22Rv1 (cell line): ENCODE measurements at regions not wholly inside any gene's neighbourhood (a gene's known extent, or its start where the extent isn't known, plus 50 kb on each side); places are given as distances from the start of the nearest gene placed in this dataset.

Experiments used
- CTCF ChIP-seq: fragments of 450-650 bp; IDR thresholded peaks from 2 replicates; pipeline ENCODE4 v1.5.1; 2017; ENCODE audit warnings: mild to moderate bottlenecking
- ZFX ChIP-seq: fragments of 450-650 bp; IDR thresholded peaks from 2 replicates; pipeline ENCODE4 v1.6.1; 2017; ENCODE audit warnings: antibody characterized with exemption, borderline replicate concordance

- no peak for TF ChIP-seq CTCF
- TF ChIP-seq ZFX: no peak
Observed at GRCh38 chr2:145721681-145722080, 1201.8 kb upstream of the ZEB2 start.
